ENCODE measurements at regions not wholly inside any gene's neighbourhood (a gene's known extent, or its start where the extent isn't known, plus 50 kb on each side); places are given as distances from the start of the nearest gene placed in this dataset.
A peak's percentile ranks its signal among the peaks of the same experiment; 100 is the strongest.
"Not testable (repeated sequence)": the region's sequence is repeated elsewhere in the genome, so short reads cannot be mapped to it uniquely, and the experiment has no call there.

- DNase-seq = no peak
These were observed 50.6 kb upstream of the ZMYND8 start for GRCh38 chr20:47406849-47407682.

- no peak for DNase-seq
These were observed 54.7 kb upstream of the ZMYND8 start for GRCh38 chr20:47411161-47411560.

GRCh38 chr20:47412083-47412482 is 55.6 kb upstream of the ZMYND8 start:
- no peak for DNase-seq

GRCh38 chr20:47413189-47413588 is 56.7 kb upstream of the ZMYND8 start:
- no peak for DNase-seq

GRCh38 chr20:47417245-47418068 is 61.0 kb upstream of the ZMYND8 start:
- DNase-seq = no peak

GRCh38 chr20:47418069-47418757 is 61.7 kb upstream of the ZMYND8 start:
- DNase-seq = no peak

- DNase-seq = no peak
These were observed 63.5 kb upstream of the ZMYND8 start for GRCh38 chr20:47419953-47420514.

GRCh38 chr20:47421076-47421475 is 64.6 kb upstream of the ZMYND8 start:
- DNase-seq = no peak

- no peak for DNase-seq
These were observed 67.1 kb upstream of the ZMYND8 start for GRCh38 chr20:47423586-47423985.

GRCh38 chr20:47427067-47427466 is 70.6 kb upstream of the ZMYND8 start:
- no peak for DNase-seq

GRCh38 chr20:47427746-47428145 is 71.2 kb upstream of the ZMYND8 start:
- DNase-seq = no peak

GRCh38 chr20:47428164-47428563 is 71.7 kb upstream of the ZMYND8 start:
- DNase-seq = no peak

- DNase-seq = no peak
These were observed 72.4 kb upstream of the ZMYND8 start for GRCh38 chr20:47428851-47429336.

- no peak for DNase-seq
These were observed 72.3 kb upstream of the NCOA3 start for GRCh38 chr20:47429409-47429808.

GRCh38 chr20:47430862-47431588 is 70.7 kb upstream of the NCOA3 start:
- no peak for DNase-seq

GRCh38 chr20:47432834-47433210 is 68.9 kb upstream of the NCOA3 start:
- no peak for DNase-seq

GRCh38 chr20:47434128-47434779 is 67.4 kb upstream of the NCOA3 start:
- not testable (repeated sequence) for DNase-seq

- no peak for DNase-seq
These were observed 63.0 kb upstream of the NCOA3 start for GRCh38 chr20:47438464-47439381.

- peak; percentile 25 for DNase-seq
These were observed 60.6 kb upstream of the NCOA3 start for GRCh38 chr20:47440857-47441773.

- DNase-seq = no peak
These were observed 59.9 kb upstream of the NCOA3 start for GRCh38 chr20:47441774-47442150.

Measured in kidney glomerular epithelial cell (primary cell).